GM21619 (cell line): ENCODE measurements at regions not wholly inside any gene's neighbourhood (a gene's known extent, or its start where the extent isn't known, plus 50 kb on each side); places are given as distances from the start of the nearest gene placed in this dataset.
A peak's percentile ranks its signal among the peaks of the same experiment; 100 is the strongest.

ENCODE experiments used
- ATAC-seq: cut with Tn5 transposase; IDR thresholded peaks from one replicate; pipeline ENCODE4 v1.9.1; 2021; ENCODE audit not compliant: unreplicated experiment

DNA sequence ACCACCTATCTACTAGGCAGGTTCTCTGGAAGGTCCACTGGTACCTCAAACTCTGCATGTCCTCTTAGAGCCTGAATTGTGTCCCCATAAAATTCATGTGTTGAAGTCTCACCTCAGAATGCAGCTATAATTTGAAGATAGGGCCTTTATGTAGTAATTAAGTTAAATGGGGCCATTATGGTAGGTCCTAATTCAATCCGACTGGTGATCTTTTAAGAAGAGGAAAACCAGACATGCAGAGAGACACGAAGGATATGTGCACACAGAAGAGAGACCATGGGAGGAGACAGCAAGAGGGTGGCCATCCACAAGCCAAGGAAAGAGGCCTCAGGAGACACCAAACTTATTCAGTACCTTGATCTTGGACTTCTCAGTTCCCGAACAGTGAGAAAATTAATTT lies 345.4 kb downstream of the ENC1 start:
- no peak for ATAC-seq

- peak; percentile 62 for ATAC-seq
These were observed 346.3 kb downstream of the ENC1 start for GRCh38 chr5:74294231-74294705.

DNA sequence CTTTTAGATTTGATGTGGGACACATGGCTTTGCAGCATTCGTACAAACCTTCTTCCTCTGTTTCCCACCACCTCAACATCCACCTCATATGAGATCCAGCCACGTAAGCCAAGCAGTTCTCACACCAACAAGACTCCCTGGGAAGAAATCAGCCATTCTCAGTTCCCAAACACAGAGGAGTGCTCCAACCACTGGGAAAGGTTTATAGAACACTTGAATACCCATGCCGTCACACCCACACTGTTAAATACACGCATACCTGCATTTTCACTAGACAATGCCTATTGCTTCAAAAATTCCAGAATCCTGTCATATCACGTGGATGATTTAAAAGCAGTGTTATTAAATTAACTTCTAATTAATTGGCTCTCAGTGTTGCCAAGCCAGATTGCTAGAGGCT lies 347.3 kb downstream of the ENC1 start:
- no peak for ATAC-seq

DNA sequence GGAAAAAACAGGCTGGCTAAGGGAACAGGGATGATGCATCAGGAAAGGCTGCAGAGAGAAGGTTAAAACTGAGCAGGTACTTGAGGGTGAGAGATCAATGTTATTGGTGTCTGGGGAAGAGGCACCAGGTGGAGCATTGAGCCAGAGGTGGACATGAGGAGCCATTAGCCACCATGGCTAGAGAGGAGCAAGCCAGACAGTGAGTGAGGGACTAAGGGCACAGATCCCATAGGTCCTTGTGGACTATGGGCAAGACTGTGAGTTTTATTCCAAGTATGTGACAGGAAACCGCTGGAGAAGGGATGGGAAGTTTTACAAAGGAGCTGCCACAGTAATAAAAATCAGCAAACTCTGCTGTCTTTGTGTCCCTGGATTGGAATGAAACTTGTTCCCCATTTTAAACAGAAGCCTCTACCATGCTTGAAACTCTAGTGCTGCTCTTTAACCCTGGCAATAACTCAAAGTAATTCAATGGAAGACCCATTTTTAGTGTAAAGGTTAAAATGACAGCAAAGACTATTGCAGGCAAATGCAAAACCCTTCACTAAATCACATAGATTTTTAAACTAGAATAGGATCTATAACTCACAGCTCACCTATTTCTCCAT lies 349.8 kb downstream of the ENC1 start:
- ATAC-seq = no peak

GRCh38 chr5:74289691-74290090 lies 350.8 kb downstream of the ENC1 start:
- ATAC-seq = no peak

DNA sequence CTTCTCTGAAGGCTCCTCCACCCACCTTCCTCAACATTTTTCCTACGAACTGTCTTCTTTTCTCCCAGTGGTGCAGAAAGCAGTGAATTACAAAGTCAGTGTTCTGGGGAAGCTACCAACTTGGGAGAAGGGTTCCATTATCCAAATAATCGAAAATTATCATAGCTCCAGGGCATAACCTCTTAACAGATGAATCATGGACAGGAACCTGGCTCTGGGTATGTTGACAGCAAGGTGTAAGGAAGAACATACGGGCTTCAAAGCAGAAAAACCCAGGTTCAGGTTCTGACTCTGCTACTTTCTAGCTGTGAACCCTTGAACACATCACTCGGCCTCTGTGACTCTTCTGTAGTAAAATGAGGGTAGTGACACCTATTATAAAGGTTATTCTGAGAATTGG lies 351.3 kb downstream of the ENC1 start:
- no peak for ATAC-seq

- no peak for ATAC-seq
These were observed 351.9 kb downstream of the ENC1 start for GRCh38 chr5:74288448-74289108.

DNA sequence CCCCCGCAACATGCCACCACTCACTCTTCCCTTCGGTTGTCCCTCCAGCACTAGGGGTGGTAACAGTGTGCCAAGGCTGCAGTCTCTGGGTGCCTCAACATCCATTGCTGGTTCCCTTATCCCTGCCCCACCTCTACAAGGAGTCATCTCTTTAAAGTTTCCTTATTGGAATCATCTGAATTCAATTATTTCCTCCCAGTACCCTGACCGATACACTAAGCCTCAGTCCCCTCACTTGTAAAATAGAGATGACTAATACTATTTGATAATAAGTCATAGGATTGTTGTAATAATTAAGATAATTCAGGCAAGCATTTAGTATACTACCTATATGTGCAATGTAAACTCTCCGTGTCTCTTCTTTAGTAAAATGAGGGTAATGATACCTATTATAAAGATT lies 352.5 kb downstream of the ENC1 start:
- no peak for ATAC-seq

DNA sequence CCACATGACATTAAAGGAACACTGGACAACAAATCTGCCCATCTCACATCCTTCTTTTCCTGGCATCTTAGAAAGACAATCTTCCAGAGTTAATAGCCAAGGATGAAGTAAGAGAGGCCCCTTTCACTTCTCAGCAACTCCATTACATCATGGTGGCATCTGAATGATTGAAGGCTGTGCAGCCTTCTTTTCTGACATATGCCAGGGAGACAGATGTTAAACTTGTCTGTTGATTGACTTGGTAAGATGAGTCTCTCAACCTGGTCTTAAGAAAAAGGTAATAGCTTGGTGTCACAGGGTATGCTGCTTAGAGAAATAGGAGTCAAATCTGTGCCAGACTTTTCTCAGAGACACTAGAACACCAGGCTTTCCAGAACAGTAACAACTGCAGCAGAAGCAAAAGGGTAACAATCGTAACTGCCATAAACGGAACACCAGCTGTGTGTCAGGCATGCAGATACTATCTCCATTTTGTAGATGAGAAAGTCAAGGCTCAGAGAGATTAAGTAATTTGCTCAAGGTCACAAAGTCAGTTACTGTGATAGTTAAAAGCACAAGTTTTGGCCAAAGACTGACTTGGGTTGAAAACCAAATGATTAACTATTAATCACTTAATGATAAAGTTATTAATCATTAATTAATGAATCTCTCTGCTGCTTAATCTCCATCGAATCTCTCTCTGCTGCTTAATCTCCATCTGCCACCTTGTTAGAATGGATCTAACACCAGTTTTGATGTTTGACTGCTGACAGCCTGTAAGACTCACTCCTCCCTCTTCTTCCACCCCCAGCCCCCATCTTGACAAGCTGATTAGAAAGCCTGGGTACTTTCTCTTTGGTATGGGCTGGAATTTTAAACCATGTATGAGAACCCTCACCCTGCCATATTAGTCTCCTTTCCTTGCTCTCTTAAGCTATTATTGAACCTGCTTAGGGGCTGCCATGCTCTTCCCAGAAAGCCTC lies 353.5 kb downstream of the ENC1 start:
- ATAC-seq = no peak

DNA sequence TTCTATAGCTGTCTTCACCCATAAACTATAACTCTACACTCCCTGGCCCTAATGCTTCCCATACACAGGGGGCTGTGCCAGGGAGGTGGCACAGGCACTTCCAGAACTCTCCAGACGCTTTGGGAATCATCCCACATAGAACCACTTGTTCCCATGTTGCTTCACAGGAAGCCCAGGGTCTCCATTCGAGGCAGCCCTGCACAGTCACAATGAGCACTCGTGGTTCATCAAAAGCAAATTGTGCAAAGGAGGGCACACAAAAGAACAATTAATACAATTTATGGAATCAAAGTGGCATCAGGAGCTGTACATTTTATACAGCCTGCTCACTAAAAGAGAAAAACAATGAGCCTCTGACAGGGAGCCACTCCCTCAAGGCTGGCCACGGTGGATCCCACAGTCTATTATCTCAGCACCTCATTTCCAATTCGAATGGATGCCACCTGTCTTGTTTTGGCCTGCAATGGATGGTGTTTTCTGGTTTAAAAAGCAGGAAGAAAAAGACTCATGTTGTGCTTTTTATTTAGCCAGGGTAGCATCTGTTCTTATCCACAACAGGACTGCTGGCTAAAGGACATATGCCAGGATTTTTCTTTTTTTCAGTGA lies 354.8 kb downstream of the ENC1 start:
- ATAC-seq = no peak

- no peak for ATAC-seq
These were observed 358.0 kb downstream of the ENC1 start for GRCh38 chr5:74282490-74282889.

GRCh38 chr5:74281166-74281565 lies 359.4 kb downstream of the ENC1 start:
- ATAC-seq = no peak

- no peak for ATAC-seq
These were observed 360.2 kb downstream of the ENC1 start for GRCh38 chr5:74280306-74280705.

DNA sequence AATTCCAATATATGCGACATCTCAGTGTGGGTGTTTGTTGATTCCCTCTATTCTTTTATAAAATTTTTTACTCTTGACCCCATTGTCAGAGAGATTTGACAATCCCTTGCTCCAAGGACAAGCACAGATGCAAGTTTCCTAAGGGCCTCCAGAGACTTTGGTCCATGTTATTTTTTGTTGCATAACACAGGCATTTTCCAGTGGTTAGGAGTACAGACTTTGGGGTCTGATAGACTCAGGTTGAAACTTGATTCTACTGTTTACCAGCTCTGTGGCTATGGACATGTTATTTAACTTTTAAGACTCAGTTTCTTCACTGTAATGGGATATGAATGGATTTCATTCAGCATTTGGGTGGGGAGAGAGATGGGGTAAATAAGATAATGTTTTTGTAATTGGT lies 361.3 kb downstream of the ENC1 start:
- ATAC-seq = no peak

- ATAC-seq = no peak
These were observed 363.1 kb downstream of the ENC1 start for GRCh38 chr5:74277418-74277817.

DNA sequence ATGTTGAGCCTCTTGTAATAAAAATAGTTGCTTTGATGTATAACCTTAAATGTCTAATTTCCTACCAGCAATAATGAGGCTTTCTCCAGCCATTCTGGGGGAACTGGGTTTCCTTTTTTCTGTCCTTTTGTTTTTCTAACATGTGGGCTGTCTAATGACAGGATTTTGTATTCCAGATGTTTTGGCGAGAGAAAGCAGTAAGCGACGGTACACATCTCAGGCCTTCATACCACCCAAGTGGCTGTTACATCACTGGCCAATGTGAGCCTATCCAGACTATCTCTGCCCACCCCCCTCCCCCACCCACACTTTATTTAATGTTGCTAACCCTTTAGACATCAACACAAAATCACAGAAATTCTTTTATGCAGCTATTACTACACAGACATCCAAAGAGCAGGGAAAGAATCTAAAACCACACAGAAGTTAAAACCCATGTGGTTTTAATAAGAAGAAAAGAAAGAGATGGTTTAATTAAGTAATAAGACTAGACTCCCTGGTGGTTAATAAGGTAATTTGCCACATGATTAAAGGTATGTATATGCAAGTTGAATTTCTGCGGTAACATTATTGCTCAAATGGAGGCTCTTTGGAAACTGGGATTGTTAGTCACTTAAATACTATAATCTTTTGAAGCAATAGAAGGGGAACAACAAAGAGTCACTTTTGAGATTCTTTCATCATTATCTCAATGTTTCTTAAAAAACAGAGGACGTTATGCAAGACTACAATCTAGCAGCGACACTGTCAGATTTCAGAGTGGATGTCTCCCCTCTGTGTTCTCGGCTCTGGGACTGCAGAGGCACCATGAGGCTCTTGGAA lies 365.1 kb downstream of the ENC1 start:
- ATAC-seq = no peak

DNA sequence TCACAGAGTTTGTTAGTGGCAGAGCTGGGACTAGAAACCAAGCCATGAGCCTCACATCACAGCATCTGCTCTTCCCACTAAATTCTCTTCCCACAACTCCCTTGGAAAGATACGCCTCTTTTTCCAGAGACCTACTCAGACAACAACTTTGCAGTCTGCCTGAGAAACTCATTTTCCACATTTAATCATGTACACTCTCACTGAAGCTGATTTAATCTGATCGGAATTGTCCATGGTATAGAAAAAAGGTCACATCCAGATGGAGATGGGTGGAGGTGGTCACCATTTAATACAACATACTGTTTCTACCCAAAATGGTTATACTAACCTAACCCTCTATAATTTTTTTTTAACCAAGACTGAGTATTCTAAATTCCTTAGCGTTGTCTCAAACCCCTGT lies 366.2 kb downstream of the ENC1 start:
- no peak for ATAC-seq

- ATAC-seq = no peak
These were observed 367.6 kb downstream of the ENC1 start for GRCh38 chr5:74272831-74273451.

GRCh38 chr5:74272024-74272775 lies 368.3 kb downstream of the ENC1 start:
- ATAC-seq = no peak
